ENCODE measurements at regions not wholly inside any gene's neighbourhood (a gene's known extent, or its start where the extent isn't known, plus 50 kb on each side); places are given as distances from the start of the nearest gene placed in this dataset.
A peak's percentile ranks its signal among the peaks of the same experiment; 100 is the strongest.
"Not testable (repeated sequence)": the region's sequence is repeated elsewhere in the genome, so short reads cannot be mapped to it uniquely, and the experiment has no call there.

DNA sequence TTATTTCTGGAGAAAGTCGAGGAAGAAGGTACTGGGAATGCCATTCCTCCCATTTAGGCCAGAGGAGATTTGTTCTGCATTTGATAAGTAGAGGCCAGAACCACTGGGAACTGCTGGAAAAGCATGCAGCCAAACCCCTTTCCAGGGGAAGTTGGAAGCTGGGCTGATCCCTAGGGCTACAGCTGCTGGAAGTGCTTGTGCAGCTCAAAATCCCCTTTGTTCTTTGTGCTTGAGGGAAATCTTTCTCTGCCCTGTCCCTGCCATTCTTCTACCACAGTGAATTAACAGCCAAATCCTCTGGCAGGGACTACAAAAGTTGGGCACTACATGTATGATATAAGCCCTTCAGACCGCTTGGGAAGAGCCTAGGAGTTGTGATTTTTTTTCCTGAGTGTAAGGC, 734.1 kb downstream of the LRRIQ3 start:
- no peak for TF ChIP-seq CTCF (conservative IDR thresholded peaks at IDR 0.05)
- no peak for TF ChIP-seq EZH2 (IDR thresholded peaks at IDR 0.05; ENCODE audit: low read depth)
- DNase-seq = no peak
- Histone ChIP-seq H2AFZ (no peak overlapping the region), H3K9me2 (ENCODE audit: insufficient read depth) (no peaks in the 10 kb centered on the region; the same call in 1 of the 2 replicates), H3K4me3 (no peak overlapping the region), H3F3A (ENCODE audit: insufficient read depth, low read depth) (no peaks in the 10 kb centered on the region), H4K20me1 (ENCODE audit: insufficient read depth) (no peaks in the 10 kb centered on the region), H3K27me3 (ENCODE audit: insufficient read depth, low read depth) (no peaks in the 10 kb centered on the region), H3K27ac (no peak overlapping the region), H3K4me1 (replicated peaks; ENCODE audit: insufficient read depth) (no peaks in the 10 kb centered on the region), H3K36me3 (ENCODE audit: low read depth) (no peaks in the 10 kb centered on the region), H3K9me3 (ENCODE audit: insufficient read depth, low read depth) (no peaks in the 10 kb centered on the region), H3K4me2 (no peak overlapping the region), H3K79me2 (ENCODE audit: low read depth) (no peaks in the 10 kb centered on the region)
- ChIA-PET CTCF (no interaction called here), POLR2A (ENCODE audit: unreplicated experiment) (no interaction called here)
- BruUV-seq (replicated peaks) = no TSS peak
- intact Hi-C loops (cut with micrococcal nuclease; ENCODE audit: unreplicated experiment) = no loop called here

DNA sequence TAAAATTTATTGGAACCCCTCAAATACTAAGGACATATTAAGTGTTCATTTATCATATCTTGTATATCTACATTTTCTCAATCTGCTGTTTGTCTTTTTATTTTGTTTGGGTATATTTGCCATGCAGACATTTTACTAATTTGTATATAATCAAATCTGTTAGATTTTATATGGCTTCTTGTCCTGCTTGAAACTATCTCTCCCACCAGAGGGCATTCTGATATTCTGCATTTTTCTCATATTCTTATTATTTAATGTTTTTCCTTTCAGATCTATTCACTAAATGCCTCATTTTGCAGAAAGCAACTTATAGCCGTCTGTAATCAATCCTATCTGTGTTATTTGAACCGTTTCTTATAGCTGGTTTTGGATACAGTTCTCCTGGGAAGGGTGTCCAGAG, 745.5 kb downstream of the LRRIQ3 start:
- POLR2A ChIA-PET (ENCODE audit: unreplicated experiment) = no interaction called here

GRCh38 chr1:73450668-73451067, 747.3 kb downstream of the LRRIQ3 start:
- H3K4me3 ChIP-seq; H3K4me1 ChIP-seq (replicated peaks; ENCODE audit: insufficient read depth); H3K9me3 ChIP-seq (ENCODE audit: insufficient read depth, low read depth); H3F3A ChIP-seq (ENCODE audit: insufficient read depth, low read depth); H4K20me1 ChIP-seq (ENCODE audit: insufficient read depth); H3K36me3 ChIP-seq (ENCODE audit: low read depth); H3K79me2 ChIP-seq (ENCODE audit: low read depth); H3K4me2 ChIP-seq; H3K9me2 ChIP-seq (ENCODE audit: insufficient read depth); BruUV-seq (replicated peaks); H3K27me3 ChIP-seq (ENCODE audit: insufficient read depth, low read depth); H2AFZ ChIP-seq; H3K27ac ChIP-seq; DNase-seq; POLR2A ChIA-PET (ENCODE audit: unreplicated experiment): not testable (repeated sequence)
- intact Hi-C loops (cut with micrococcal nuclease; ENCODE audit: unreplicated experiment) = loop anchor here (5.0 to 10.0 kb wide), 2 partner anchors 227 to 544 kb away; no protein-coding TSS in a partner anchor
- CTCF ChIA-PET = interaction anchor here (0.8 kb wide), 1 partner anchor 52 kb away, joined by 3 read pairs; no protein-coding TSS in a partner anchor

More for the DNA sequence above, 745.5 kb downstream of the LRRIQ3 start:
- Histone ChIP-seq H3K4me3 (no peak overlapping the region), H3K9me3 (ENCODE audit: insufficient read depth, low read depth) (no peaks in the 10 kb centered on the region), H3K27me3 (ENCODE audit: insufficient read depth, low read depth) (no peaks in the 10 kb centered on the region), H3K36me3 (ENCODE audit: low read depth) (no peaks in the 10 kb centered on the region), H4K20me1 (ENCODE audit: insufficient read depth) (no peaks in the 10 kb centered on the region), H3K4me1 (replicated peaks; ENCODE audit: insufficient read depth) (no peaks in the 10 kb centered on the region), H3K27ac (no peak overlapping the region), H3K4me2 (no peak overlapping the region), H2AFZ (no peak overlapping the region), H3F3A (ENCODE audit: insufficient read depth, low read depth) (no peaks in the 10 kb centered on the region), H3K9me2 (ENCODE audit: insufficient read depth) (0 out of 2 replicates have a peak, but pooled peaks cover 4% of the 10 kb centered on the region), H3K79me2 (ENCODE audit: low read depth) (no peaks in the 10 kb centered on the region)
- TF ChIP-seq EZH2 (IDR thresholded peaks at IDR 0.05; ENCODE audit: low read depth) (no peak), CTCF (conservative IDR thresholded peaks at IDR 0.05) (peak; percentile 48; the same call in 1 of the 2 replicates)
- CTCF ChIA-PET = no interaction called here
- no peak for DNase-seq
- BruUV-seq (replicated peaks) = no TSS peak
- intact Hi-C loops (cut with micrococcal nuclease; ENCODE audit: unreplicated experiment) = loop anchor here (5.0 to 10.0 kb wide), 2 partner anchors 225 to 542 kb away; no protein-coding TSS in a partner anchor

GRCh38 chr1:73411479-73411878, 786.5 kb downstream of the LRRIQ3 start:
- Histone ChIP-seq H3K79me2 (ENCODE audit: low read depth) (no peaks in the 10 kb centered on the region), H3K27me3 (ENCODE audit: insufficient read depth, low read depth) (no peaks in the 10 kb centered on the region), H3K4me3 (no peak overlapping the region), H4K20me1 (ENCODE audit: insufficient read depth) (no peaks in the 10 kb centered on the region), H3K36me3 (ENCODE audit: low read depth) (no peaks in the 10 kb centered on the region), H3K27ac (no peak overlapping the region), H3K9me2 (ENCODE audit: insufficient read depth) (no peaks in the 10 kb centered on the region), H3K4me2 (no peak overlapping the region), H3K9me3 (ENCODE audit: insufficient read depth, low read depth) (no peaks in the 10 kb centered on the region), H3F3A (ENCODE audit: insufficient read depth, low read depth) (no peaks in the 10 kb centered on the region), H2AFZ (no peak overlapping the region), H3K4me1 (replicated peaks; ENCODE audit: insufficient read depth) (no peaks in the 10 kb centered on the region)
- BruUV-seq (replicated peaks) = no TSS peak
- CTCF ChIA-PET = no interaction called here
- DNase-seq = no peak
- TF ChIP-seq CTCF (conservative IDR thresholded peaks at IDR 0.05) (no peak), EZH2 (IDR thresholded peaks at IDR 0.05; ENCODE audit: low read depth) (no peak)
- intact Hi-C loops (cut with micrococcal nuclease; ENCODE audit: unreplicated experiment) = no loop called here
- POLR2A ChIA-PET (ENCODE audit: unreplicated experiment) = no interaction called here

Measured in PC-9 (cell line).